ENCODE measurements at regions not wholly inside any gene's neighbourhood (a gene's known extent, or its start where the extent isn't known, plus 50 kb on each side); places are given as distances from the start of the nearest gene placed in this dataset.
A peak's percentile ranks its signal among the peaks of the same experiment; 100 is the strongest.

GRCh38 chr1:87705233-87705632 lies 376.6 kb downstream of the LMO4 start:
- DNase-seq (ENCODE audit: low read depth): no peak
- H3K4me3 ChIP-seq (ENCODE audit: low read depth, low read length): no peak overlapping the region
- TF ChIP-seq, protein P1, sequence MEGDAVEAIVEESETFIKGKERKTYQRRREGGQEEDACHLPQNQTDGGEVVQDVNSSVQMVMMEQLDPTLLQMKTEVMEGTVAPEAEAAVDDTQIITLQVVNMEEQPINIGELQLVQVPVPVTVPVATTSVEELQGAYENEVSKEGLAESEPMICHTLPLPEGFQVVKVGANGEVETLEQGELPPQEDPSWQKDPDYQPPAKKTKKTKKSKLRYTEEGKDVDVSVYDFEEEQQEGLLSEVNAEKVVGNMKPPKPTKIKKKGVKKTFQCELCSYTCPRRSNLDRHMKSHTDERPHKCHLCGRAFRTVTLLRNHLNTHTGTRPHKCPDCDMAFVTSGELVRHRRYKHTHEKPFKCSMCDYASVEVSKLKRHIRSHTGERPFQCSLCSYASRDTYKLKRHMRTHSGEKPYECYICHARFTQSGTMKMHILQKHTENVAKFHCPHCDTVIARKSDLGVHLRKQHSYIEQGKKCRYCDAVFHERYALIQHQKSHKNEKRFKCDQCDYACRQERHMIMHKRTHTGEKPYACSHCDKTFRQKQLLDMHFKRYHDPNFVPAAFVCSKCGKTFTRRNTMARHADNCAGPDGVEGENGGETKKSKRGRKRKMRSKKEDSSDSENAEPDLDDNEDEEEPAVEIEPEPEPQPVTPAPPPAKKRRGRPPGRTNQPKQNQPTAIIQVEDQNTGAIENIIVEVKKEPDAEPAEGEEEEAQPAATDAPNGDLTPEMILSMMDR (IDR thresholded peaks at IDR 0.05; ENCODE audit: insufficient read depth, low read depth, low read length): no peak

DNA sequence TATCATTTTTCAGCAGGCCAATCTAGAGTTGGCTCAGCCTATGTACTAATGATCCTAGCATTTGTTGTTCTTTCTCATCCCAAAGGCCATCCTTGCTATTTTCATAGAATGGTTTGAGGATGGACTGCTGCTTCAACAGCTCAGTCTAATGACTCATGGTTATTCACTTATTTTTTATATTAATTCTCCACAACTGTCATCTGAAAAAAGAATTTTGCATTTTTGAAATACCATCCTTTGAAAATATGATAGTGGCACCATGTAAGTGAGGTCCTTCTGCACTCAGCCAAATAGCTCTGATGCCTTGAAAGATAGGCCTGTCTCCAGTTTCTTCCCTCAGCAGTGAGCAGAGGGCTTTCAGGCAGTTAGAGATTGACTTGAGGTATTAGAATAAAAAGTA lies 377.5 kb downstream of the LMO4 start:
- DNase-seq (ENCODE audit: low read depth): no peak
- TF ChIP-seq, protein P1 (IDR thresholded peaks at IDR 0.05; ENCODE audit: insufficient read depth, low read depth, low read length): no peak
- H3K4me3 ChIP-seq (ENCODE audit: low read depth, low read length): no peak overlapping the region

DNA sequence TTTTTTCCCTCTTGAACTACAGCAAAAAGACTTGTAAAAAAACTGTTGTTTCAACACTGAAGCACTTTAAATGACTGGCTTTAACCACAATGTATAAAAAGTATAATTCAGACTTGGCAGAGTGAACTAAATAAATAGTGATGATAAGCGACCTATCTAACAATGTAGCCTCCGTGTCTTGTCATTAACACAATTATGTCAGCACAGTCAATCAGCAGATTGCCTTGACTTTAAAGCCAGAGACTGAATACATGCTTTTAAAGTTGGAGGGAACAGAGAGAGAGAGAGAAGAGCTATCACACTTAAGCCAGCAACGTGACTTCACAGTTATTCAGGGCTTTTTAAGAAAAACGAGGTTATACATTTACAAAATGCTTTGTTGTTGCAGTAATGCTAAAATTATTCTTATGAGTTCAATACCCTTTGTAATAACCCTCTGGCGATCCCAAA lies 378.1 kb downstream of the LMO4 start:
- TF ChIP-seq, protein P1 (IDR thresholded peaks at IDR 0.05; ENCODE audit: insufficient read depth, low read depth, low read length): no peak
- peak; percentile 28 for DNase-seq (ENCODE audit: low read depth)
- no peak overlapping the region for H3K4me3 ChIP-seq (ENCODE audit: low read depth, low read length)

DNA sequence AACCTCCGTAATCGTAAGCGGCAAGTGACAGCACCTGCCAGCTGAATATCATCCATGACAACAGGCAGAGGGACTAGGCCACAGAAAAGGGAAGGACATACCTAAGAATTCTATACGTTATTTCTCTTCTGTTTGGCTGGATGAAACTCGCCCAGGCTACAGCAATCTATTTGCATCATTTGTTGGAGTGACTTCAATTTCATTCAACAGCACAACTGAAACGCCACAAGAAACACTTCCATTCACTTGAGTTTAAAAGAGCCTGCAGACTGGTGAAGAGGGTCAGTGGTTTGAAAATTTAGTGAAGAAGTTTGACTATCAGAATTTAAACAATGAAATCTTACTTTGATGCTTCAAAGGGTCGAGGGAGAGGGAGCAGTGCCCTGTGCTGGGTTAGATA lies 378.7 kb downstream of the LMO4 start:
- TF ChIP-seq, protein P1 (IDR thresholded peaks at IDR 0.05; ENCODE audit: insufficient read depth, low read depth, low read length): no peak
- no peak for DNase-seq (ENCODE audit: low read depth)
- no peak overlapping the region for H3K4me3 ChIP-seq (ENCODE audit: low read depth, low read length)

DNA sequence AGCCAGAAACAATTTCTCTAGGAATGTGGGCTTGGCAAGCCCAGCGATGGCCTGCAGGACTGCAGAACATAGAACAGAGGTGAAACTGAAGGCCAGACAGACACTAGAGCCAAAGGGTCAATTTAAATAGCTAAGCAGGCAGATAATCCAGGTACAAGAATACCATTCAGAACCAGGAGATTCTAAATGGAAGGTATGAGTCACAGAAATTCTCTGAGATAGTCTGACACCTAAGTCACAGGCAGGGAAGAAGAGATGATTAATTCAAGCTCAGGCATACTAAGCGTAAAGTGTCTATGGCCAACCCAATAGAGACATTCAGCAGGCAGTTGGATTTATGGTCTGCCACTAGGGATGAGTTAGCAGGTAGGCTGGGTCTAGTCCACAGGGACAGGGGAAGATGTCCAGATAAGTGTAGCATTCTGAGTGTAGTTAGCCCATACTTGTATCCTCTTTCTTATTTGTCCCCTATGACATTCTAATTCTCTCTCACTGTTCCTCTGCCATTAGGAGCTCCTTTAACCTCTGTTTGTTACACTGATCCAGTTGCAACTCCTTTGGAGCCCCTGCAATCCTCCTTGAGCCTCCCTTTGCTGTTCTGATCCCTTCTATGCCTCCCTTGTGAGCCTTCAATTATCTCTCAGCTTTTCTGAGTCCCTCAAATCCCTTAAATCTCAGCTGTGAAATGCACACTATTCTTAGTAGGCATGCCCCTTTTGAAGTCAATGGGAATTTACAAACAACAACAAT lies 383.8 kb downstream of the LMO4 start:
- DNase-seq (ENCODE audit: low read depth): no peak
- TF ChIP-seq, protein P1 (IDR thresholded peaks at IDR 0.05; ENCODE audit: insufficient read depth, low read depth, low read length): no peak
- no peak overlapping the region for H3K4me3 ChIP-seq (ENCODE audit: low read depth, low read length)

- no peak for DNase-seq (ENCODE audit: low read depth)
- no peak overlapping the region for H3K4me3 ChIP-seq (ENCODE audit: low read depth, low read length)
- TF ChIP-seq, protein P1 (IDR thresholded peaks at IDR 0.05; ENCODE audit: insufficient read depth, low read depth, low read length): no peak
Observed at GRCh38 chr1:87714278-87714677, 385.6 kb downstream of the LMO4 start.

DNA sequence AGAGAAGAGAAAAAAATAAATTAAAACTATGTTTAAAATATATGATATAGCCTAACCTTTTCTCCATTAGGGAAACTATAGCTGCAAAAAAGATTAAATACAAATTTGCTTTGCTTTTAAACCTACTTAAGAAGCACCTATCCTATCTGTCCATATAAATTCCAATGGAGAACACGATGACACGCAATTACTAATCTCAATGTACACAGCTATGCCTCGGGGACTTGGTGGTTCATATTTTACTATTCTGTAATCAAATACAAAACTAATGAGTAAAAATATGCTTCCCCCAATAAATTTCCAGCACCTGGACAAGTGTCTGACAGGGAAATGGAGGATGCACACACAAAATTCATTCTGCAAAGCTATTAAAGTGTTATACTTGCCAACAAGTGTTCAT lies 386.4 kb downstream of the LMO4 start:
- TF ChIP-seq, protein P1 (IDR thresholded peaks at IDR 0.05; ENCODE audit: insufficient read depth, low read depth, low read length): no peak
- no peak for DNase-seq (ENCODE audit: low read depth)
- no peak overlapping the region for H3K4me3 ChIP-seq (ENCODE audit: low read depth, low read length)
